ENCODE measurements at regions not wholly inside any gene's neighbourhood (a gene's known extent, or its start where the extent isn't known, plus 50 kb on each side); places are given as distances from the start of the nearest gene placed in this dataset.
A peak's percentile ranks its signal among the peaks of the same experiment; 100 is the strongest.
"Not testable (repeated sequence)": the region's sequence is repeated elsewhere in the genome, so short reads cannot be mapped to it uniquely, and the experiment has no call there.

GRCh38 chr5:154652746-154653417 lies 102.3 kb upstream of the LARP1 start:
- no peak for DNase-seq

GRCh38 chr5:154651795-154652194 lies 103.4 kb upstream of the LARP1 start:
- DNase-seq: not testable (repeated sequence)

- DNase-seq: no peak
Measured at GRCh38 chr5:154648706-154649105, 106.5 kb upstream of the LARP1 start.

- no peak for DNase-seq
Measured at GRCh38 chr5:154648229-154648628, 106.9 kb upstream of the LARP1 start.

GRCh38 chr5:154647761-154648145 lies 107.4 kb upstream of the LARP1 start:
- DNase-seq: no peak

GRCh38 chr5:154647114-154647760 lies 107.9 kb upstream of the LARP1 start:
- DNase-seq: peak; percentile 25

- no peak for DNase-seq
Measured at GRCh38 chr5:154646745-154647113, 108.4 kb upstream of the LARP1 start.

- DNase-seq: no peak
Measured at GRCh38 chr5:154644745-154645411, 110.3 kb upstream of the LARP1 start.

GRCh38 chr5:154642499-154643245 lies 112.5 kb upstream of the LARP1 start:
- DNase-seq: peak; percentile 43

GRCh38 chr5:154640213-154640831 lies 114.9 kb upstream of the LARP1 start:
- DNase-seq: not testable (repeated sequence)

- DNase-seq: not testable (repeated sequence)
Measured at GRCh38 chr5:154636786-154637185, 118.4 kb upstream of the LARP1 start.

- not testable (repeated sequence) for DNase-seq
Measured at GRCh38 chr5:154636271-154636670, 118.9 kb upstream of the LARP1 start.

- DNase-seq: not testable (repeated sequence)
Measured at GRCh38 chr5:154633744-154634143, 121.4 kb upstream of the LARP1 start.

- DNase-seq: no peak
Measured at GRCh38 chr5:154631141-154631540, 124.0 kb upstream of the LARP1 start.

- no peak for DNase-seq
Measured at GRCh38 chr5:154630410-154630809, 124.8 kb upstream of the LARP1 start.

- DNase-seq: no peak
Measured at GRCh38 chr5:154628685-154629084, 126.5 kb upstream of the LARP1 start.

- no peak for DNase-seq
Measured at GRCh38 chr5:154627698-154628678, 127.2 kb upstream of the LARP1 start.

- no peak for DNase-seq
Measured at GRCh38 chr5:154626876-154627557, 128.2 kb upstream of the LARP1 start.

- DNase-seq: no peak
Measured at GRCh38 chr5:154625031-154625430, 130.1 kb upstream of the LARP1 start.

GRCh38 chr5:154624341-154624740 lies 130.8 kb upstream of the LARP1 start:
- DNase-seq: no peak

GRCh38 chr5:154620411-154620810 lies 134.8 kb upstream of the LARP1 start:
- no peak for DNase-seq

All from NCI-H526 treated with DMSO at 0.1 percent for 48 hours (cell line).